ENCODE measurements at regions not wholly inside any gene's neighbourhood (a gene's known extent, or its start where the extent isn't known, plus 50 kb on each side); places are given as distances from the start of the nearest gene placed in this dataset.

DNA sequence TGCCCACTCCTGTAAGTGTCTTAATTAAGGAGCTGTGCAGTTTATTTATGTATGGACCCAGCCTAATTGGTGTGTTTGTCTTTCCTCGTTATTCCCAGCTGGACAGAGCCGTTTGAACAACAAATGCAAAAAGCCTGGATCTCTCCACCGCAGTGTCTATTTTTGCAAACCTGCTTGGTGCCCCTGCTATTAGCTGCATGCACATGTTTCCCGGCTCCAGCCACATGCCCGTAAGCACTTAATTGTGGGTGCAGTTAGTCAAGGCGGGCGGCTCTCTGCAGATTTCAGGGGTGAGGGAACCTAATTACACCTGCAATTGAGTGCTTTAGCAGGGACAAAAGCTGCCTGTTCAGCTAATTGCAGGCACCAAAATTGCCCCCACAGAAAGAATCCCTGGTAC, 74.0 kb upstream of the GSE1 start:
- DNase-seq, result peak; percentile 76

DNA sequence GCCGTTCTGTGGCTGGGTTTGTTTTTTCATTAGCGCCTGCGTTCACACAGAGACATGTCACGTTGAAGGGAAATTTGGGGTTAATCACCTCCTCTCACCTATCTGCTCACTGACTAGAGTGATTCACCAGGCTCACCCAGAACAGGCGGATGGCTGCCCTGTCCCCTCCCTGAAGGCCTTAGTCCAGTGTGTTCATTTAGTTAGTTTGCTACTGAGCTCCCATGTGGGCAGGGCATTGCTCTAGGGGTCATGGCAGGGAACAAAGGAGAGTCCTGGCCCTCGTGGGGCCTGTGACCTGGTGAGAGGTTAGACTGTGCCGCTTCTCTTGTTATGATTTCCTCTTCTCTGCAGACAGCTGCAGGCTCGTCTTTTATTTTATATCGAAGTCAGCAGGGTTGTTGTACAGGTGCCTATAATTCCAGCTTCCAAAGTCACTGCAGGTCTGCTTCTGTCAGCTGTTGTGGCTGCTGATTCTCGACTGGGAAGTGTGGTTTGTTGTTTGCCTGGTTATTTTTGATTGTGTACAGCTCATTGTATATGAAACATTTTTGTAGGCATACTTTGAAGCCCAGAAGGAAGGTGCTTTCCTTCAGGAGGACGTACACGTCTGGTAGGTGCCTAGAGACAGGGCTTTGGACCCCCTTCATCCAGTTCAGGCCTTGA, 73.4 kb upstream of the GSE1 start:
- DNase-seq, result no peak

DNA sequence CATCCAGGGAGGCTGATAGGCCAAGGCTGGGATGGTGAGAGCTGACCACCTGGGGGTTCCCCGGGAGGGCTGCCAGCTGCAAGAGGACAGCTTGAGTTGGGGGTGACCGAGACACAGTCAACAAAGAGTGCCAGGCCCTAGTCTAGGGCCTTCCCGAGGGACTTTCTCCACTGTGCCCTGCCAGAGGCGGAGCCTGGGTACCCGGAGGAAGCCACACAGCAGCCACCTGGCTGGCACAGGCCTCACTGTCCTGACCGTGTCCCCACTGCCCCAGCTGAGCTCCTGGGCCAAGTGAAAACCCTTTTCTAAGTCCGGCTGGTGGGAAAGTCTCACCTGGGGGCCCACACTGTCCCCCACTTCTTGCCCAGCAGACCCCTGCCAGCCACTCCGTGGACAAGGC, 71.9 kb upstream of the GSE1 start:
- no peak for DNase-seq

DNA sequence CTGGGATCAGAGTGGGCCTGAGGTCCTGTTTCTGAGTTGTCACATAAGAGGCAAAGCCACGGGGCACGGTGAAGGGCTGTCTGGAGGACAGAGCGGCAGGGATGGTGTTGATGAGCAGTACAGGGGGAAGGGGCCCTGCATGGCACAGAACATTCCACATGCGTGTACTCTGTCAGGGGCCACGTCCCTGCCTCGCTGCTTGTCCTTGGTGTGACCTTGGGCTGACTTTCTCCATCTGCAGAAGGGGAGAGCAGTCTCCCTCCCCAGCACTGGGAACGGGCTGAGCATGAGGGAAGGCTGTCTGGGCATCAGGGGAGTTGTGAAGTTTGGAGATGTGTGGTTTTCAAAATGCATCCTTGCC, 71.5 kb upstream of the GSE1 start:
- DNase-seq, result no peak

DNA sequence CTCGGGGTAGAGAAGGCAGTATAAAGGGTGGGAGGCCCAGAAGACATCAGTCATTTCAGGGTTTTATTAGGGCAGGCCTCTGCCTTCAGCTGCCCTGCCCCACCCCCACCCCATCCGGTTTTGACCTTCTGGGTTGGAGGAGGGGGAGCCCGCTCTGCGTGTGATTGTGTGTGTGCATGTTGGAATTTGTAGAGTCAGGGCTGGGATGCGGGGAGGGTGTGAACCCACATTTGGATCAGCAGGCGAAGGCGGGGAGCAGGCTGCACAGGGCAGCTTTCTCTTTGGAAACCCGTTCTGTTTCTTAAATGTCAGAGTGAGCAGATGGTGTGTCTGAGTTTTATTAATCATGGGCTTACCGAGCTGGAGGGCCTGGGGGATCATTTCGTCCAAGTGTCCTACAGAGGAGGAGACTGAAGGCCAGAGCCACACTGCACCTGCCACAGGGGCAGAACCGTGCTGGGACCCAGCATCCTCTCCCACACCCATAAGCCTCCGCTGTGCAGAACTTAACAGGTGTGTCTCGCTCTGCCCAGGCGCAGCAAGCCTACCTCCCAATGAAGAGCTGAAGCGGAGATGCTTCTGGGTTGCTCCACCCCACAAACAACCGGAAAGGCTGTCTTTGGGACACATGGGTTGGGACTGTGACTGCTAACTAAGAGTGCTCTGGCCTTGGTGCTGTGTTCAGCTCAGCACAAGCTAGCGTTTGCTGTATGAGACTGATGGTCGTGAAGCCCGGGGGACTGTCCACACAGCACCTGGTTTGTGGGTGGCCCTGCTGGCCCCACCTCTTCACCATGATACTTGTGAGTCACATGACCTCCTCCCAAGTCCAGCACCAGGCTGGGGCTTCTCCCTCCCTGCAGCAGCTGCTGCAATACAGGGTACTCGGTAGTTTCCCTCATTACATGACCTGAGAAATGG, 70.9 kb upstream of the GSE1 start:
- DNase-seq, result no peak

DNA sequence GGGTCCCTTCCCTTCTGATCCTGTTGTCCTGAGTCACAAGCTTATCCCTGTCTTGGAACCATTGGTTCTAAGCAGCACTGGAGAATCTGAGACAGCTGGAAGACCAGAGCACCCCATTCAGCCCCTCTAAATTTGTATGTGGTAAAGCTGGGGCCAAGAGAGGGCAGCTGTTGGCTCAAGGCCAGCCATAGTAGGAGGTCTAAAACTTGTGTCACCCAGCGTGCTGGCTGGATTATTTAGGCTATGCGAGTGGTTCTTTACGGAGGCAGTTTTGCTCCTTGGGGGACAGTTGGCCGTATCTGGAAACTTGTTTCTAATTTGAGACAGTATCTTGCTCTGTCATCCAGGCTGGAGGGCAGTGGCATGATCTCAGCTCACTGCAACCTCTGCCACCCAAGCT, 69.6 kb upstream of the GSE1 start:
- no peak for DNase-seq

DNA sequence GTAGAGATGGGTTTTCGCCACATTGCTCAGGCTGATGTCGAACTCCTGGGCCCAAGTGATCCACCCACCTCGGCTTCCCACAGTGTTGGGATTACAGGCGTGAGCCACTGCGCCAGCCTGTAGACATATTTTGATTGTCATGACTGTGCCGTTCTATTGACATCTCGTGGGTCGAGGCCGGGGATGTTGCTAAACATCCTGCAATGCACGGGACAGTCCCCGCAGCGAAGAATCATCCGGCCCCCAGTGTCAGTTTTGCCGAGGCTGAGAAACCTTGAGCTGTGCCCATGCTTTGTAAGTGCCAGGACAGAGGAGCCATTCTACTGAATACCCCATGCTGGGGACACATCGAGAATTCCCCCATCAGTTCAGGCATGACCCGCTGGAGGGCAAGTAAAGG, 69.1 kb upstream of the GSE1 start:
- DNase-seq, result no peak

DNA sequence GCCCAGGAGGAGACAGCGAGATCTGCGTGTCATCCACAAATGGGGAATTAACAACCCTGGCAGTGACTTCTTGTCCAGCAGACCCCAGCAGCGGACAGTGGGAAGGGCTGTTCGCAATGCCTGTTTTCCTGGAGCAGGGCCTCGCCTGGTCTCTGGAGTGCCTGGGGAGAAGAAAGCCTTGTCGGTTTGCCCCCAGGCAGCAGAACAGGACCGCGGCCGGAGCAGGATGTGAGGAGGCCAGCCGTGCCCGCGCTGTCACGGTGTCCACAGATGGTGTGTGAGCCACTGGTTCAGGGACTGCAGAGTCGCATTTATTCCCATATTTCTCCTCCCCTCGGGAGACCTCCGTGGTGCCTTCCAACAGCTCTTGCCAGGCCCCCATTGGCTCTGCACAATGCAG, 68.5 kb upstream of the GSE1 start:
- no peak for DNase-seq

DNA sequence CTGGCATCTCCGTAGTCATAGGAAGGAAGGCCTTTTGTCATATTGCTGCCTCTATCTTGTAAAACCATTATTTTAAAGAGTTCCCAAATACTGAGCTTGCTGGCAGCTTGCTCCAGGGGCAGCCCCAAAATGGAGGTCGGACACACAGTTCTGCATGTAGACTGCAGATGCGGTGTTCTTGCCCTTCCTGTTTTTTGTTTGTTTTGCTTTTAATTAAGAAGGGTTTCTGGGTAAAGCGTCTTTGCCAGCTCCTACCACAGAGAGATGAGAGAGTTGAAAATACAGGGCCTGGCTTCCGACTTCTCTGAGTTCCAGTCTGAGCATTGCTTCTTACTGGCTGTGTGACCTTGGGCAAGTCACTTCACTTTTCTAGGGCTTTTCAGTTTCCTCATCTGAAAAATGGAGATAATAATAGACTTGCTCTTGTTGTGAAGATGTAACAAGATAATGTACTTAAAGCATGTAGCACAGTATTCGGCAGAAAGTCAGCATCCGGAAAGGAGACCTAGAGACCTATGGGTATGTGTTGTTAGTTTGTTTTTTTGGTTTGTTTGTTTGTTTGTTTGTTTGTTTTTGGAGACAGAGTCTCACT, 67.8 kb upstream of the GSE1 start:
- DNase-seq, result no peak

DNA sequence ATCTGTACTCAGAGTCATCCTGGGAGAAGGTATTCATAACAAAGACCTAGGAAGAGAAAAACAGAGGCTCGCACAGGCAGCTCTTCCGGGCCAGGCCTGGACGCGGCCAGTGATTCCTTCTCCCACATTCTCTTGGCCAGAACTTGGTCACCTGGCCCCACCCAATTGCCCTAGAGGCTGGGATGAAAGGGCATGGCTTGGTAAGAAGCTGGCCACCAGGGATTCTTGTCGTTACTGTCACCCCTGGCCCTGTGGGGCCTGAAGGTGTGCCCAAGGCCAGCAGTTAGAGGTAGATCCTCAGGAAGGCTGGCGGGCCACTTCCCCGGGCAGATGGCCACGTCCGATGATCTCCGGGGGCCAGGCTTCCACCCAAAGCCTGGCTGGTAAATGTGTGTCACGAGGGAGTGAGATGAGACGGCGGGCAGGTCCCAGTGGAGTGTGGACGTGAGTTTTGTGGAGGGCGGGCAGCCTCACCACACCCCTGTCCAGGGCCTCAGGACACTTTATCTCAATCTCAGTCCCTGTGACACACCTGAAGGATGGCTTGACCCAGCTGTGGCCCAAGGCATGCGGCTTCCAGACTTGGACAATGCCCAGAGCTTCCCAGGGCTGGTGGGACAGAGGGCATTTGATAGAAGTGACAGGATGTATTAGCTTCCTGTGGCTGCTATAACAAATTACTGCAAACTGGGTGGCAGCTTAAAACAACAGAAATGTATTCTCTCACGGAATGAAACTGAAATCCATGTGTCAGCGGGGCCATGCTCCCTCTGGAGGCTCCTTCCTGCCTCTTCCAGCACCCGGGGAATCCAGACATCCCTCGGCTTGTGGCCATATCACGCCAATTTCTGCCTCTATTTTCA, 66.3 kb upstream of the GSE1 start:
- DNase-seq, result no peak

DNA sequence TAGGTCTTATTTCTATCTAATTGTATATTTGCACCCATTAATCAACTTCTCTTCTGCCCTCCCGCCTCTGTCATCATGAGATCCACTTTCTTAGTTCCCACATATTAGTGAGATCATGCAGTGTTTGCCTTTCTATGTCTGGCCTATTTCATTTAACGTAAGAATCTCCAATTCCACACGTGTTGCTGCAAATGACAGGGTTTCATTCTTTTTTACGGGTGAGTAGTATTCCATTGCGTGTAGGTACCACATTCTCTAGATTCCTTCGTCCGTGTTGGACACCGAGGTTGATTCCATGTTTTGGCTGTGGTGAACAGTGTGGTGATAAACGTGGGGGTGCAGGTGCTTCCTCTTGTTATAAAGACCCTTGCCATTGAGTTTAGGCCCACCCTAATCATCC, 64.7 kb upstream of the GSE1 start:
- no peak for DNase-seq

DNA sequence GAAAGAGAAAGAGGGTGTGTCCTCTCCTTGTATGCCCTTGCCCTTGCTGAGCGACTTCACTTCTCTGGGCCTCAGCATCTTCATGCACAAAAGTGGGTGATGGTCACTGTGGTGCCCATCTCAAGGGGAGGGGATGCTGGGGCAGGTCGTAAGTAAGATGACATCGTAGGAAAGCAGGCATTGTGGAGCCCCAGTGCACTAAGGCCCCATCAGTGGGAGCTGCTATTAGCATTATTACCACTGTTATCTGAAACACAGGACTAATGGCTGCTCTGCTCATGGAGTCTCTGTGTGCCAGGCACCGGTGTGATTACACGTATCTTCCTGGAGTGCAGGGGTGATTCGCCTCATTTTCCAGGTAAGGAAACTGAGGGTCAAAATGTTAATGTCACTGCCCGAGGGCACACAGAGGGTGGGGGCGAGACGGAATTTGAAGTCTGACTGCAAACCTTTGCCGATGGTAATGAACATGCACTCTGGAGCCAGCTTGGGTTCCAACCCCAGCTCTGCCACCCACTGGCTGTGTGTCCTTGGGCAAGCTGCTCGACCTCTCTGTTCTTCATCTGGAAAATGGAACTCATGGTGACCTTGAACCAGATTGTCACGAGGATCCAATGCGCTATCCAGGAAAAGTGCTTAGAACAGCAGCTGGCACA, 63.2 kb upstream of the GSE1 start:
- DNase-seq, result no peak

DNA sequence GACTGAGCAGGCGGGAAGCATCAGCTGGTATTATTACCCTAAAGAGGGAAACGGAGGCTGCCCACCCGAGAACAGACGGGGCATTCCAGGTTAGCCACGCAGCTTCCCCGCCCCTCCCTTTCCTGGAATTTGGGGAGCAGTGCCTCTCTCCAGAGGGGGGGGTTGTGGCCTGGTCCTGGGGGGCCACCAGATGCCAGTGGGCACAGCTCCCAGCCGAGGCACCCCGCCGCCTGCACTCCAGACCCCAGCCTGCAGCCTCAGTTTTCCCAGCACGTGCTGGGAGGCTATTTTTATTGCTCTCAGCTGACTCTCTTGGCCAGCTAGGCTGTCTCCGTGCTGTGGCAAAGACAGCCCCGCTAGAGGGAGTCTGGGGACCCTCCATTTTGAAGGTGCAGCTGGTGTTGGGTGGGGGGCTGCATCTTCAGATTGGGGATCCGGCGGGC, 62.7 kb upstream of the GSE1 start:
- DNase-seq, result no peak

DNA sequence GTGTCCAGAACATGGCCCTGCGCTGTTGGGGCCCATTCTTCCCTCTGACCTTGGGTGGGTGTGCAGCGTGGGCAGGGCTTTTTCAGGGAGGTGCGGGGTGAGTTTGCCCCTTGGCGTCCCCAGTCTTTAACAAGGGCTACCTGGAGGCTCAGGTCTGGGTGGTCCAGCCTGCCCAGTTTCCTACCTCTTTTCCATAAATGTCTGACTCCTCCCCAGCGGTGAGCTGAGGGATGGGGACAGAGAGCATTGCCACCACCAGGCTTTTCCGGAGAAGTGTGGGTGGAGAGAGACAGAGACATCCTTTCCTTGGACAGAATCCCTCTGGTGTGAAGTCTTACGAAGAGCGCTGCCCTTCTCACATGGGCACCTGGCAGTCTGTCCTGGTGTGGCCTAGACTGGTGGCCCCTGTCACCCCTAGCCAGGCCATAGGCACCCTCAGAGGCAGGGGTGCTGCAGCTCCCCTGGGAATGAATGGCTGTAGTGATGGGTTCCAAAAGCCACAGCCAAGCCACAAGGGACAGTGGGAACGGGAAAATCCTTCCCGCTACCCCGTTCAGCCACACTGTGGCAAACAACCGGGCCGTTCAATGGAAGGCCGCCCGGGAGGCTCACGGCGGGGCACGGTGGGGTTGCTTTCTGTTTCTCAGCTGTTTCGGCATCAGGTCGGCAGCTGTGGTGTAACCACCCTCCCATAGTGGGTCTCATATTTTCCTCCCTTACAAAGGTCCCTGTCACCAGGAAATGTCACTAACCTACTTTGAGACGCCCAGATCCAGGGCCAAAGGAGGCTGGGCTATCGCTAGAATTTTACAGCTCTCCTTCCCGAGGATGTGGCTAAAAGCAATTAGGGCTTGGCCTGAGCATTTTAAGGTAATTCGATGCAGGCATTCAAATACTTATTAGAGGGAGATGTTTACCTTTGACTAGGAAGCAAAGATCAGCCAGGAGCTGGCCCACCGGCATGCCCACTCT, 61.9 kb upstream of the GSE1 start:
- DNase-seq, result no peak

DNA sequence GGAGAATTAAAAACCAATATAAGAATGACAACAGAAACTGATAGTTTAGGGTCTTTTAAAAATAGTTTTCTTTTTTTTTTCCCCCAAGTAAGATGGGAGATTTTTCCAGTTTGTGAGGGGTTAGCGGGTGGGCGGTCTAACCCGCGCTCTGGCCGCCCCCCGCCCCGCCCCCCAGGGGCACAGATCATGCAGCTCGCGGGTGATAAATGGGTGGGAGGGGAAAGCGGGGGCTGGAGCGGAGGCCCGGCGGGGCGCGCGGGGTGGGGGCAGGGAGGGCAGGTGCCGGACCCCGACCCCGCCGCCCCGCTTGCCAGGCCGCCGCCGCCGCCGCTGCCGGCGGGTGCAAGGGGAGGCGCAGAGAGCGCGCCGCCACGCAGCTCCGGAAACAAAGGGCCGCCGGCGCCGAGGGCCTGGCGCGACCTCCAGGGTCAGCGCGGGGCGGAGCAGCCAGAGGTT, 60.1 kb upstream of the GSE1 start:
- DNase-seq, result no peak

DNA sequence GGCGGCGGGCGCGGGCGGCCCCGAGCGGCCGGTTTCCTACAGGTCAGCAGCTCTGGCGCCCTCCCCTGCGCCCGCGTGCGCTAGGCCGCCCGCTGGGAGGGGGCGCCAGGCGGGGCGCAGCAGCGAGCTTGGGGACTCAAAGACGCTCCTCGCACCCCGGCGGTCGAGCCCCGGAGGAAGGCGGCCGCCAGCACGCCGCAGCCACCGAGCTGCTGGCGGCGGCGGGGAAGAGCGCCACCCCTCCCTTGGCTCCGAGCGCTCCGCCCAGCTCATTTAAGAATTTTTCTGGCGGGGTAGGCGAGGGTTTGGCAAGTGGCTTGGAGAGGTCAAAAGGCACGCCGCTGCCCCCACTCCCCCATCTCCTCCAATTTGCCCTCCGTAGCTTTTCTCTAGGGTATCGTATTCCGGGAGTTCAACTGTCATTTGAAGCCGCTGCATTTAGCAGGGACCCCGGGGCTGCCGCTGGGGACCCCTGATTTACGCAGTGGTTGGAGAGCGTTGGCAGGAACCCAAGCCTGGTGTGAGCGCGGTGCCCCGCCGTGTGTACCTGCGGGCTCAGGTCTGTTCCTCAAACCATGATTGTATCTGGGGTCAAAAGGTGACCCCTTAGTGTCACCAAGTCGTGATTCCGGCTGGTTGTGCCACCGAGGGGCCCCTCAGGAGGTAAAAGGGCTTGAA, 59.5 kb upstream of the GSE1 start:
- DNase-seq, result no peak

DNA sequence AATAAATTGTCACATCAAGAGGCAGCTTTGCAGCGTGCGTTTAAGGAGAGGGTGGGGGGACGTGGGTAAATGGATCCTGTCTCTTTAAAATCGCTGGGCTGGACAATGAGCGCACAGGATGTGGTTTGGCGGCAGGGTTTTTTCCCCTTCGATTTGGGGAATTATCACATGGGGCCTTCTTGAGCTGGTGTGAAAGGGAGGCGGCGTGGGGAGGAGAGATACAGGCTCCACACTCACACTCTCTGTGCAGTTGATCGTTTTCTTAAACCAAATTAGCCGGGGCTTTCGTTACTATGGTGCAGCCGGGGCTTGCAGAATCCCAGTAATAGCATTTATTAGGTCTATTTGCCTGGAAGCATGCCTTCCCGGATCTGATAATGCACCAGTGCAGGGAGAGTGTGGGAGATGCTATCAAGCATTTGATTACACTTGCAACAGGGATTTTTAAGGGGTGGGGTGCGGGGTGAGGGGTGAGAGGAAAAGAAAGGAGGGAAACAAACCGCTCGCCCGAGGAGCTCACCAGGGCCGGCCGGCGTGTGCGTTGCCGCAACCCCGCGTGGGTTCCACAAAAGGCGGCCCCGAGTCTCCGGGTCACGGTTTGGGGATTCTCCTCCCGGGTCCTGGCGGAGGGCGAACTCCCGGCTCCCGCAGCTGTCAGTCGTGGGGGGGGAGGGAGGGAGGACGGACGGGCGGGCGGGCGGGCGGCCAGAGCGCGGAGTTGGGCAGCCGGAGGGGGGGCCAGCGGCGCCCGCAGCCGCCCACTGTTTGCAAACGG, 58.8 kb upstream of the GSE1 start:
- no peak for DNase-seq

DNA sequence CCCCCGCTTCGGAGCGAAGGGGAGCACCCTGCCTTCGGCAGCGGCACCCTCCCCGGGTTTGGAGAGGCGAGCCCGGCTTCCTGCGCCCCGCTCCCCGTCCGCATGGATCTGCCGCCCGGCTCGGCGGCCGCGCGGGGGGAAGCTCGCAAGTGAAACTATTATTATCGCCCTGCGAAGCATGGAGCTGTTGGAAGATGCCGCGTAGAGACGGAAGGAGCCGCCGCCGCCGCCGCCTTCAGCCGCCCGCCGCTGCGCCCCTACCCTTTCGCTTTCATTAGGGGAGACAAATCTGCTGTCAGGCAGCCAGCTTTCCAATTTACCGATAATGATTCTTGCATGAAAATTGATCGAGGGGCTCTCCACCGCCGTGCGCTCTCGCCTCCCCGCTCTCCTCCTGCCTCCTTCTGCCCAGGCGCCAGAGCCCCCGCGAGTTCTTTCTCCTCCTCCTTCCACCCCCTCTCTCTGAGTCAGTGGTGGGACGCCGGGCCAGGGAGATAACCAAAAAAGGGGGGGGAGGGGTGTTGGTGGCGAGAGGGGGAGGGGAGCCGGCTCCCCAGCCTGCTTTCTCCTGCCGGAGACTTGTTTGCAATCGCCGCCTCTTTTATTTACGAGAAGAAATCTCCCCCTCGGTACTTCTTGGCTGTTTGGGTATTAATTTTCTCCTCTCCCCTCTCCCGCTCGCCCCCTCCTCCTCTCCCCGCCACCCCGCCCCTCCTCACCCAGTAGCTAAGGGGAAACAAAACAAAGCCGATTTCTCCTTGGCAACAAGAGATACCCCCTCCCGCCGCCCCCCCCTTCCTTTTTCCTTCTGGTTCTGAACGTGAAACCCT, 58.0 kb upstream of the GSE1 start:
- DNase-seq, result no peak

Data from NCI-H2081 treated with DMSO at 0.1 percent for 48 hours (cell line).